Endothelial cell of umbilical vein (primary cell): ENCODE measurements at regions not wholly inside any gene's neighbourhood (a gene's known extent, or its start where the extent isn't known, plus 50 kb on each side); places are given as distances from the start of the nearest gene placed in this dataset.

ENCODE experiments used
- BruUV-seq: library from RNA; stranded (reverse); fragments of 400-500 nt; replicated peaks from 2 replicates; lab custom pipeline; 2021; lab: Mats Ljungman, UMichigan
- CTCF ChIA-PET: fragments of 300-600, 350-600 bp; sonication (Branson Sonifier 250); formaldehyde crosslinking; loops from one replicate; lab custom pipeline; 2021; ENCODE audit warnings: antibody characterized with exemption, inconsistent platforms; lab: Charles Lee
- POLR2A ChIA-PET: fragments of 300-600, 350-600 bp; sonication (Branson Sonifier 250); formaldehyde crosslinking; loops from one replicate; lab custom pipeline; 2021; ENCODE audit warnings: antibody characterized with exemption, inconsistent platforms; lab: Charles Lee
- DNase-seq: peaks from one replicate; pipeline ENCODE4 v3.0.0-alpha.2; 2011; ENCODE audit warnings: low read depth, low spot score
- FAIRE-seq: peaks from 2 replicates; lab custom pipeline; 2011; peaks lifted over from hg19 to GRCh38; lab: Jason Lieb, UNC
- H2AFZ ChIP-seq: 2 replicates; pipeline ENCODE4 v1.6.0; 2012; ENCODE audit warnings: low read depth, low read length, control low read depth, inconsistent platforms
- H3K27ac ChIP-seq: 2 replicates; pipeline ENCODE4 v1.5.1; 2011; ENCODE audit warnings: low read depth, mild to moderate bottlenecking, control low read depth, low read length, moderate library complexity; ENCODE audit not compliant: insufficient read depth
- H3K27me3 ChIP-seq, 2 experiments: 2 replicates each; pipeline versions ENCODE4 v1.6.0 to v1.6.1; 2011; ENCODE audit warnings: low read length in 2 of 2, mixed read lengths in 1 of 2; ENCODE audit not compliant: control insufficient read depth in 2 of 2, insufficient read depth in 2 of 2
- H3K36me3 ChIP-seq, 2 experiments: 2 replicates in 1 of 2; 3 replicates in 1 of 2; pipeline ENCODE4 v1.5.1; 2011; ENCODE audit warnings: low read length in 2 of 2, mild to moderate bottlenecking in 1 of 2, moderate library complexity in 1 of 2; ENCODE audit not compliant: control insufficient read depth in 2 of 2, insufficient read depth in 2 of 2; ENCODE audit errors: extremely low read depth in 1 of 2
- H3K4me1 ChIP-seq: 3 replicates; pipeline ENCODE4 v1.5.1; 2011; ENCODE audit warnings: mild to moderate bottlenecking, low read length; ENCODE audit not compliant: control insufficient read depth, insufficient read depth; ENCODE audit errors: extremely low read depth
- H3K4me2 ChIP-seq: 2 replicates; pipeline ENCODE4 v1.6.1; 2011; ENCODE audit warnings: low read length, control low read depth, mixed read lengths; ENCODE audit not compliant: insufficient read depth
- H3K4me3 ChIP-seq, 3 experiments: fragments of 200-600 bp in 1 of 3; sonication (generic), shearing (Covaris generic) in 1 of 3; replicated peaks in 1 of 3; 2 replicates each; pipeline ENCODE4 v1.5.1; 2011 to 2016; ENCODE audit warnings: control low read depth in 3 of 3, low read length in 3 of 3, mild to moderate bottlenecking in 2 of 3, inconsistent platforms in 1 of 3, low read depth in 1 of 3, moderate library complexity in 1 of 3; ENCODE audit not compliant: insufficient read depth in 1 of 3
- H3K79me2 ChIP-seq: 2 replicates; pipeline ENCODE4 v1.6.0; 2012; ENCODE audit warnings: low read length, inconsistent platforms; ENCODE audit not compliant: control insufficient read depth, insufficient read depth
- H3K9ac ChIP-seq: replicated peaks from 2 replicates; pipeline ENCODE3; 2011; ENCODE audit warnings: low read length, control low read depth; ENCODE audit not compliant: insufficient read depth; ENCODE audit errors: extremely low read depth
- H3K9me1 ChIP-seq: replicated peaks from 3 replicates; pipeline ENCODE4 v1.6.0; 2011; ENCODE audit warnings: mild to moderate bottlenecking, low read length; ENCODE audit not compliant: control insufficient read depth, insufficient read depth; ENCODE audit errors: extremely low read depth
- H3K9me3 ChIP-seq: replicated peaks from 2 replicates; pipeline ENCODE4 v1.5.1; 2012; ENCODE audit warnings: low read length, inconsistent platforms; ENCODE audit not compliant: control insufficient read depth, insufficient read depth
- H4K20me1 ChIP-seq: replicated peaks from 2 replicates; pipeline ENCODE3; 2011; ENCODE audit warnings: mild to moderate bottlenecking, low read length; ENCODE audit not compliant: control insufficient read depth, insufficient read depth; ENCODE audit errors: extremely low read depth
- CTCF ChIP-seq, 2 donors: IDR thresholded peaks; 1 replicate in 1 of 2; 2 replicates in 1 of 2; pipeline ENCODE4 v1.5.1; 2011; ENCODE audit warnings: low read length in 2 of 2, mild to moderate bottlenecking in 2 of 2, moderate library complexity in 2 of 2, control low read depth in 1 of 2, inconsistent platforms in 1 of 2, low read depth in 1 of 2; ENCODE audit not compliant: insufficient read depth in 1 of 2; ENCODE audit errors: extremely low read depth in 1 of 2
- EZH2 ChIP-seq: IDR thresholded peaks from 2 replicates; pipeline ENCODE4 v1.6.1; 2012; ENCODE audit warnings: borderline replicate concordance, low read depth, mild to moderate bottlenecking, moderate library complexity, low read length, inconsistent platforms; ENCODE audit not compliant: severe bottlenecking
- FOS ChIP-seq: IDR thresholded peaks from 2 replicates; pipeline ENCODE4 v1.6.1; 2011; ENCODE audit warnings: mild to moderate bottlenecking, low read length, moderate library complexity, borderline replicate concordance; ENCODE audit not compliant: insufficient read depth
- GATA2 ChIP-seq: IDR thresholded peaks from 2 replicates; pipeline ENCODE4 v1.7.0; 2011; ENCODE audit warnings: low read depth, mild to moderate bottlenecking, moderate library complexity, mixed read lengths, low read length; ENCODE audit not compliant: insufficient read length, insufficient read depth
- JUN ChIP-seq: IDR thresholded peaks from 2 replicates; pipeline ENCODE4 v1.6.1; 2011; ENCODE audit warnings: borderline replicate concordance, low read depth; ENCODE audit not compliant: insufficient read length, insufficient read depth
- MAX ChIP-seq: IDR thresholded peaks from 2 replicates; pipeline ENCODE4 v1.6.1; 2011; ENCODE audit not compliant: insufficient read depth, insufficient read length
- MYC ChIP-seq: IDR thresholded peaks from one replicate; pipeline ENCODE4 v1.6.1; 2011; ENCODE audit warnings: mild to moderate bottlenecking, low read depth, low read length
- POLR2A ChIP-seq: IDR thresholded peaks from 2 replicates; pipeline ENCODE4 v1.6.1; 2012; ENCODE audit warnings: low read depth, mild to moderate bottlenecking, control low read depth, low read length
- POLR2AphosphoS5 ChIP-seq: IDR thresholded peaks from 2 replicates; pipeline ENCODE4 v1.6.1; 2012; ENCODE audit warnings: low read depth, mild to moderate bottlenecking, control low read depth, low read length, moderate library complexity; ENCODE audit not compliant: insufficient read depth
- dilution Hi-C: fragments of 300-500 bp; cut with MboI; formaldehyde crosslinking; loops from one replicate; pipeline ENCODE4 v1.15.0; 2019; ENCODE audit warnings: low sequenced_read_pairs; ENCODE audit not compliant: extremely low pct_ligation_motif_present
- intact Hi-C: fragments of 100-400 bp; cut with micrococcal nuclease; formaldehyde crosslinking; loops from one replicate; pipeline ENCODE4 v1.10.0; 2022

- Histone ChIP-seq H3K4me3 (no peak overlapping the region), H3K4me2 (no peak overlapping the region), H3K9me3 (no peaks in the 10 kb centered on the region), H3K4me1 (no peaks in the 10 kb centered on the region), H2AFZ (no peak overlapping the region), H3K79me2 (no peaks in the 10 kb centered on the region), H3K27ac (no peak overlapping the region), H3K36me3 (no peaks in the 10 kb centered on the region), H3K27me3 (peaks cover 3 to 4% of the 10 kb centered on the region in 2 experiments), H4K20me1 (no peaks in the 10 kb centered on the region), H3K9ac (no peak overlapping the region), H3K9me1 (no peaks in the 10 kb centered on the region)
- DNase-seq (no peak), FAIRE-seq (no peak)
- TF ChIP-seq CTCF (IDR thresholded peaks at IDR 0.05; ENCODE audit: extremely low read depth in 1 of 2, insufficient read depth in 1 of 2, low read depth in 1 of 2, low read length in 2 of 2), result no peak
- no peak for TF ChIP-seq JUN
- TF ChIP-seq POLR2AphosphoS5, result no peak
- no peak for TF ChIP-seq POLR2A
- TF ChIP-seq MYC, result no peak
- TF ChIP-seq FOS, result no peak
- TF ChIP-seq GATA2, result no peak
- no peak for TF ChIP-seq MAX
- TF ChIP-seq EZH2, result no peak
- ChIA-PET CTCF (interaction anchor here (1.0 kb wide), 1 partner anchor 15 kb away, joined by 3 read pairs; no protein-coding TSS in a partner anchor), POLR2A (no interaction called here)
- intact Hi-C loops, result loop anchor here (10.0 kb wide), 1 partner anchor 51 kb away; no protein-coding TSS in a partner anchor
- dilution Hi-C loops, result no loop called here
- BruUV-seq, result no TSS peak
Observed at GRCh38 chr7:54915870-54916598, 102.8 kb upstream of the EGFR start.
